Neural cell (in vitro differentiated cells): ENCODE measurements at regions not wholly inside any gene's neighbourhood (a gene's known extent, or its start where the extent isn't known, plus 50 kb on each side); places are given as distances from the start of the nearest gene placed in this dataset.

Experiments
- H2AFZ ChIP-seq: fragments of 200-600, 300-800 bp; sonication (generic), shearing (Covaris generic); 2 replicates; pipeline ENCODE4 v1.6.0; 2014; ENCODE audit warnings: low read depth, mild to moderate bottlenecking, antibody characterized with exemption, low read length, moderate library complexity
- H3F3A ChIP-seq: fragments of 200-600 bp; shearing (Covaris generic); 2 replicates; pipeline ENCODE4 v1.6.1; 2016; ENCODE audit warnings: mild to moderate bottlenecking, moderate library complexity, mixed read lengths, antibody characterized with exemption, low read length; ENCODE audit not compliant: insufficient read depth, poor library complexity, severe bottlenecking
- H3K27ac ChIP-seq: fragments of 200-600, 300-800 bp; sonication (generic), shearing (Covaris generic); 2 replicates; pipeline ENCODE4 v1.5.1; 2014; ENCODE audit warnings: mild to moderate bottlenecking, low read length, moderate library complexity
- H3K27me3 ChIP-seq: fragments of 300-800, 200-600 bp; sonication (generic), shearing (Covaris generic); 2 replicates; pipeline ENCODE4 v1.6.0; 2014; ENCODE audit warnings: mild to moderate bottlenecking, low read depth, low read length, moderate library complexity; ENCODE audit not compliant: insufficient read depth
- H3K36me3 ChIP-seq: fragments of 300-800, 200-600 bp; sonication (generic), shearing (Covaris generic); 2 replicates; pipeline ENCODE4 v1.5.1; 2014; ENCODE audit warnings: mild to moderate bottlenecking, antibody characterized with exemption, low read length, moderate library complexity; ENCODE audit not compliant: insufficient read depth
- H3K4me2 ChIP-seq: fragments of 300-800, 200-600 bp; sonication (generic), shearing (Covaris generic); 2 replicates; pipeline ENCODE4 v1.6.0; 2014; ENCODE audit warnings: mild to moderate bottlenecking, low read length
- H3K4me3 ChIP-seq: fragments of 300-800, 200-600 bp; sonication (generic), shearing (Covaris generic); 2 replicates; pipeline ENCODE4 v1.5.1; 2014; ENCODE audit warnings: mild to moderate bottlenecking, low read length, moderate library complexity
- H3K79me2 ChIP-seq: fragments of 200-600 bp; shearing (Covaris generic); replicated peaks from 2 replicates; pipeline ENCODE4 v1.6.0; 2014; ENCODE audit warnings: mild to moderate bottlenecking, low read length, moderate library complexity; ENCODE audit not compliant: insufficient read depth
- H3K9ac ChIP-seq: fragments of 300-800, 200-600 bp; sonication (generic), shearing (Covaris generic); 2 replicates; pipeline ENCODE4 v1.6.1; 2016; ENCODE audit warnings: mild to moderate bottlenecking, low read length, mixed read lengths
- H3K9me2 ChIP-seq: fragments of 200-600 bp; shearing (Covaris generic); 2 replicates; pipeline ENCODE4 v1.6.1; 2016; ENCODE audit warnings: mild to moderate bottlenecking, low read length, mixed read lengths; ENCODE audit not compliant: insufficient read depth
- H3K9me3 ChIP-seq: fragments of 200-600, 300-800 bp; sonication (generic), shearing (Covaris generic); 2 replicates; pipeline ENCODE4 v1.6.1; 2016; ENCODE audit warnings: mild to moderate bottlenecking, mixed run types, low read length, moderate library complexity, mixed read lengths
- H4K20me1 ChIP-seq: fragments of 200-600 bp; shearing (Covaris generic); 2 replicates; pipeline ENCODE4 v1.6.1; 2016; ENCODE audit warnings: mild to moderate bottlenecking, mixed run types; ENCODE audit not compliant: insufficient read depth
- CTCF ChIP-seq: fragments of 450-650 bp; IDR thresholded peaks from 2 replicates; pipeline ENCODE4 v1.5.1; 2014; ENCODE audit warnings: antibody characterized with exemption, mild to moderate bottlenecking, moderate library complexity; ENCODE audit not compliant: poor library complexity, severe bottlenecking
- EP300 ChIP-seq: fragments of 450-650 bp; conservative IDR thresholded peaks from 2 replicates; pipeline ENCODE4 v1.6.1; 2014; ENCODE audit warnings: antibody characterized with exemption, mild to moderate bottlenecking, moderate library complexity; ENCODE audit not compliant: poor library complexity, severe bottlenecking
- EZH2 ChIP-seq: fragments of 200-600, 300-800 bp; shearing (Covaris generic), sonication (generic); IDR thresholded peaks from 2 replicates; pipeline ENCODE4 v1.6.1; 2014; ENCODE audit warnings: antibody characterized with exemption, low read length, borderline replicate concordance, mild to moderate bottlenecking; ENCODE audit not compliant: insufficient read depth, poor library complexity, severe bottlenecking
- MXI1 ChIP-seq: fragments of 450-650 bp; conservative IDR thresholded peaks from 2 replicates; pipeline ENCODE4 v1.6.1; 2014; ENCODE audit warnings: antibody characterized with exemption, mild to moderate bottlenecking; ENCODE audit not compliant: poor library complexity, severe bottlenecking
- POLR2AphosphoS5 ChIP-seq: IDR thresholded peaks from 2 replicates; pipeline ENCODE4 v1.6.1; 2012
- RAD21 ChIP-seq: fragments of 450-650 bp; conservative IDR thresholded peaks from 2 replicates; pipeline ENCODE4 v1.6.1; 2014; ENCODE audit warnings: antibody characterized with exemption, mild to moderate bottlenecking, moderate library complexity
- REST ChIP-seq: IDR thresholded peaks from 2 replicates; pipeline ENCODE4 v1.6.1; 2012; ENCODE audit warnings: borderline replicate concordance
- SMC3 ChIP-seq: fragments of 450-650 bp; conservative IDR thresholded peaks from 2 replicates; pipeline ENCODE4 v1.6.1; 2014; ENCODE audit warnings: antibody characterized with exemption, mild to moderate bottlenecking, moderate library complexity; ENCODE audit not compliant: poor library complexity
- TAF1 ChIP-seq: IDR thresholded peaks from 2 replicates; pipeline ENCODE4 v1.6.1; 2012; ENCODE audit warnings: low read depth

- Histone ChIP-seq H4K20me1 (no peaks in the 10 kb centered on the region), H3K79me2 (no peaks in the 10 kb centered on the region), H2AFZ (no peak overlapping the region), H3K36me3 (no peaks in the 10 kb centered on the region), H3F3A (no peaks in the 10 kb centered on the region), H3K4me3 (no peak overlapping the region), H3K9me3 (no peaks in the 10 kb centered on the region), H3K9me2 (no peaks in the 10 kb centered on the region), H3K27ac (no peak overlapping the region), H3K4me2 (no peak overlapping the region), H3K27me3 (no peaks in the 10 kb centered on the region), H3K9ac (no peak overlapping the region)
- TF ChIP-seq SMC3 (no peak), EZH2 (no peak), RAD21 (no peak), EP300 (no peak), TAF1 (no peak), CTCF (no peak), REST (no peak), MXI1 (no peak), POLR2AphosphoS5 (no peak)
Measured at GRCh38 chr7:41891950-41892349, 189.1 kb upstream of the INHBA start.

GRCh38 chr7:41890631-41891274, 187.9 kb upstream of the INHBA start:
- no peak for TF ChIP-seq SMC3
- no peak for TF ChIP-seq MXI1
- no peak for TF ChIP-seq EP300
- no peak for TF ChIP-seq POLR2AphosphoS5
- TF ChIP-seq REST, result no peak
- no peak for TF ChIP-seq CTCF
- no peak for TF ChIP-seq TAF1
- no peak for TF ChIP-seq EZH2
- no peak for TF ChIP-seq RAD21
- H3K4me2 ChIP-seq, result no peak overlapping the region

More at GRCh38 chr7:41890631-41891274, 187.9 kb upstream of the INHBA start:
- no peak overlapping the region for H2AFZ ChIP-seq
- no peak overlapping the region for H3K4me3 ChIP-seq
- H4K20me1 ChIP-seq, result no peaks in the 10 kb centered on the region
- H3K79me2 ChIP-seq, result no peaks in the 10 kb centered on the region
- no peak overlapping the region for H3K9ac ChIP-seq
- H3K36me3 ChIP-seq, result no peaks in the 10 kb centered on the region
- H3F3A ChIP-seq, result no peaks in the 10 kb centered on the region
- H3K9me2 ChIP-seq, result no peaks in the 10 kb centered on the region
- no peaks in the 10 kb centered on the region for H3K9me3 ChIP-seq
- H3K27ac ChIP-seq, result no peak overlapping the region
- H3K27me3 ChIP-seq, result no peaks in the 10 kb centered on the region
